ENCODE measurements at regions not wholly inside any gene's neighbourhood (a gene's known extent, or its start where the extent isn't known, plus 50 kb on each side); places are given as distances from the start of the nearest gene placed in this dataset.

DNA sequence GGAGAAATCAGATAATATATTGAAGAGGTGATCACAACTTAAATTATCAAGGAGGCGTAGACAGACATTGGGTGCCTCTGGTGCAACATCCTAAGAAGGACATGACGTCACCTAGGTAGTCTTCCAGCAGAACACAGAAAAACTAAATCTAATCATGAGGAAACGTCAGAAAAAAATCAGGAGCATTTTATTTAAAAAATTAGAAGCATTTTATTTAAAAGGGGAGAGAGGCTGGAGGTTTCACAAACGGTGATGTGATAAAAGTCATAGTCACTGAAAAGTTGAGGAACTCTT lies 254.6 kb downstream of the TMEM167A start:
- Histone ChIP-seq H3K9me3 (no peaks in the 10 kb centered on the region), H3K4me3 (no peak overlapping the region), H3K27me3 (no peaks in the 10 kb centered on the region), H3K27ac (no peak overlapping the region), H3K4me1 (peaks cover 0 to 8% (median 0%) of the 10 kb centered on the region in 12 donors), H3K36me3 (no peaks in the 10 kb centered on the region)
- intact Hi-C loops (cut with DNase I): no loop called here
- TF ChIP-seq, protein P1, sequence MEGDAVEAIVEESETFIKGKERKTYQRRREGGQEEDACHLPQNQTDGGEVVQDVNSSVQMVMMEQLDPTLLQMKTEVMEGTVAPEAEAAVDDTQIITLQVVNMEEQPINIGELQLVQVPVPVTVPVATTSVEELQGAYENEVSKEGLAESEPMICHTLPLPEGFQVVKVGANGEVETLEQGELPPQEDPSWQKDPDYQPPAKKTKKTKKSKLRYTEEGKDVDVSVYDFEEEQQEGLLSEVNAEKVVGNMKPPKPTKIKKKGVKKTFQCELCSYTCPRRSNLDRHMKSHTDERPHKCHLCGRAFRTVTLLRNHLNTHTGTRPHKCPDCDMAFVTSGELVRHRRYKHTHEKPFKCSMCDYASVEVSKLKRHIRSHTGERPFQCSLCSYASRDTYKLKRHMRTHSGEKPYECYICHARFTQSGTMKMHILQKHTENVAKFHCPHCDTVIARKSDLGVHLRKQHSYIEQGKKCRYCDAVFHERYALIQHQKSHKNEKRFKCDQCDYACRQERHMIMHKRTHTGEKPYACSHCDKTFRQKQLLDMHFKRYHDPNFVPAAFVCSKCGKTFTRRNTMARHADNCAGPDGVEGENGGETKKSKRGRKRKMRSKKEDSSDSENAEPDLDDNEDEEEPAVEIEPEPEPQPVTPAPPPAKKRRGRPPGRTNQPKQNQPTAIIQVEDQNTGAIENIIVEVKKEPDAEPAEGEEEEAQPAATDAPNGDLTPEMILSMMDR (IDR thresholded peaks at IDR 0.05): no peak
- TF ChIP-seq POLR2A (IDR thresholded peaks at IDR 0.05): no peak
- WGBS, 4 donors: 78 to 88% (median 84%) methylated on average over 4 of the region's 4 CpGs
- DNase-seq: no peak
- ATAC-seq: no peak

DNA sequence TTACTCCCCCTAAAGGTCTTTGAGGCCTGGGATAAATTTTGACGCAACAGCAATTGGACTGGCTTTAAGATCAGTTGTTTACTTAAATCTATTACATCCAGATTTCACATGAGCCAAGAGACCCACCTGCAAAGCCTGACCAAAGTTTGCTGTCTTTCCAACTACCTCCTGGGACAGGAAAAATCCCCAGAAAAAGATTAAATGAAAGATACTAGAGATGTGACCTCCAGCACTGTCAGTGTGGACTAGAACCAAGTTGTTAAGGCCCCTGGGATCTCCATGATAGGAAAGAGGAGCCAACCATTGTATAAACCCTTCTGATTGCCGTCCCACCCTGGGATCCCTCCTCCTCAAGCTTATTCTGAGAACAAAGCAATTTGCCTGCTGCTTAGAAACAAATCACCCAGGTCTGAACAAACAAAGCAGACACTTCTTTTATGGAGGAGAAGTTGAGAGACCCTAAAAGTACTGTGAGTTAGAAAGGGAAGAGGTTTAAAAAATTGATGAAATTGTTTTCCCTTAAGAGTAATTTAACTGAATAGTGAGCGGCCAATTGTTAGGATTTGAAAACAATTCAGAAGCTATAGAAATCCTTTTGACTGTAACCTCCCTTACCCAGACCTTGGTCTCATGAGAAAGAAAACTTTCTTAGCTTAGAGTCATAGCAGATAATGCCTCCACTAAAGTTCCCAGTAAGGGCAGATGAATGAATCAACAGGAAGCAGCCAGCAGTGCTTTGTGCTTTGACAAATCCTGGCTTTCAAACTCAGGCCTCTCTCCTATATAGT lies 255.2 kb downstream of the TMEM167A start:
- ATAC-seq (no peak), DNase-seq (no peak)
- Histone ChIP-seq H3K27ac (no peak overlapping the region), H3K4me3 (no peak overlapping the region), H3K36me3 (no peaks in the 10 kb centered on the region), H3K9me3 (no peaks in the 10 kb centered on the region), H3K27me3 (no peaks in the 10 kb centered on the region), H3K4me1 (peaks cover 0 to 8% (median 0%) of the 10 kb centered on the region in 12 donors)
- 72 to 82% (median 77%) methylated on average over 3 of the region's 3 CpGs for WGBS, 4 donors
- TF ChIP-seq, protein P1 (IDR thresholded peaks at IDR 0.05): no peak
- no peak for TF ChIP-seq POLR2A (IDR thresholded peaks at IDR 0.05)
- intact Hi-C loops (cut with DNase I): no loop called here

DNA sequence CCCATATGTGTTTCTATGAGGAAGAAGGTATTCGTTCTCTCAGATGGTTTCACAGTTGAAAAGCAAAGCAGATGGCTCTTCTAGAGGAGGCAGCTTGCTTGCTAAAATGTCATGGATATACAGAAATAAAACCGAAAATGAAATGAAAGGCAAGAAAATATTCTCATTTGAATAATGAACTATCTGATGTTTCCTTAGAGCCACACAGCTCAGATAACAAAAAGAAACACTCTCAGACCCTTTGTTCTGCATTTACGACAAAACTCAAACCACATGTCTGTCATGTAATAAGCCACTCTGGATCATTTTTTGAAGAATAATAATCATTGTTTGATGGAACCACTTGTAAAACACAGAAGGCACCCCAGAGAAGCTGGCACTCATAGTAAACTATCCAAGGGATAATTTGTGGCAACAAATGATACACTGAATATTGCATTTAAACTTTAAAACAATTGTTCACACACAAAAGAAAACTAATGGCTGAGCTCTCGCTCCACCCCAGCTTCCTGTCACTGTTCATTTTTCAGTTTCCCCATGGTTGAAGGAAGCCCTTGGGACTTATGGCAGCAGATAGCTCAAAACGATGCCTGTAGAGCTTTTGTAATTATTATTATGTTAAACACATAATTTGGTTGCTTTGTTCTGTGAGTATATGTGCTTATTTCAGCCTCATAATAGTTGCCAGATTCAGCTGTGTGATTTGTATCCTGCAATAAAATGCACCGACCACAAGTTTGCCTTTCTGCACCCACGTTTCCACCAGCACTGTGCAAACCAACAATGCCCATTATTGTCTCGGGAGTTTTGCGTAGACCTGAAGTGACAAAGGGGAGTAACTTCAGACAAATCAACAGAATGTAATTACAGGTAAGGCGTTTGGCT lies 256.0 kb downstream of the TMEM167A start:
- Histone ChIP-seq H3K36me3 (no peaks in the 10 kb centered on the region), H3K4me1 (peaks cover 0 to 8% (median 0%) of the 10 kb centered on the region in 12 donors), H3K27me3 (no peaks in the 10 kb centered on the region), H3K4me3 (no peak overlapping the region), H3K9me3 (no peaks in the 10 kb centered on the region), H3K27ac (no peak overlapping the region)
- no peak for DNase-seq
- intact Hi-C loops (cut with DNase I): no loop called here
- ATAC-seq: no peak
- 73 to 80% (median 76%) methylated on average over 10 of the region's 10 CpGs for WGBS, 4 donors
- TF ChIP-seq POLR2A (IDR thresholded peaks at IDR 0.05): no peak
- TF ChIP-seq, protein P1 (IDR thresholded peaks at IDR 0.05): no peak

DNA sequence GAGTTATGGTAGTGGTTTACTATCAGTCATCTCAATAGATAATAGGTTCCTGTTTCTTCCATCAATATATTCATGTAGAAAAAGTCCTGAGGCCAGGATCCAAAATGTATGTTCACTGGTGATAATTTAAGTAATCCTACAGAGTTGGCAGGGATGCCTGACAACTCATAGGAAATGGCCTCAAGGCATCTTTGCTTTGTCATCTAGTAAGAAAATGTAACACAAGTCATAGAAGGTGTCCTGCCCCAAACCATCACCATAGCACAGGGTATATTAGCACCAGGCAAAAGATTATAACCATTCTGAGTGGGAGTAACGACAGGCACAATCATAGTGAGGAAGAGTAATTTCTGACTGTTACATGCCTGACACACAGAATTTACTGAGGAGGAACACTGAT lies 257.0 kb downstream of the TMEM167A start:
- no peak overlapping the region for H3K27ac ChIP-seq
- H3K4me1 ChIP-seq: peaks cover 0 to 8% (median 0%) of the 10 kb centered on the region in 12 donors
- DNase-seq (no peak), ATAC-seq (no peak)
- intact Hi-C loops (cut with DNase I): no loop called here
- no peaks in the 10 kb centered on the region for H3K27me3 ChIP-seq
- no peaks in the 10 kb centered on the region for H3K9me3 ChIP-seq
- TF ChIP-seq, protein P1 (IDR thresholded peaks at IDR 0.05): no peak
- TF ChIP-seq POLR2A (IDR thresholded peaks at IDR 0.05): no peak
- 91 to 100% (median 95%) methylated on average over 1 of the region's 1 CpG for WGBS, 4 donors
- no peaks in the 10 kb centered on the region for H3K36me3 ChIP-seq
- H3K4me3 ChIP-seq: no peak overlapping the region
